ENCODE measurements at regions not wholly inside any gene's neighbourhood (a gene's known extent, or its start where the extent isn't known, plus 50 kb on each side); places are given as distances from the start of the nearest gene placed in this dataset.

- no peaks in the 10 kb centered on the region for H3K27me3 ChIP-seq (ENCODE audit: control insufficient read depth, low read length)
- H3K9me2 ChIP-seq (replicated peaks; ENCODE audit: control insufficient read depth, low read length), result no peaks in the 10 kb centered on the region; the same call in 1 of the 2 replicates
- TF ChIP-seq EZH2phosphoT487 (IDR thresholded peaks at IDR 0.05; ENCODE audit: borderline replicate concordance, low read length) (no peak), CTCF (IDR thresholded peaks at IDR 0.05; ENCODE audit: low read depth, low read length, poor library complexity, severe bottlenecking) (no peak)
- no peaks in the 10 kb centered on the region for H3K36me3 ChIP-seq (ENCODE audit: control insufficient read depth, low read length)
- H3K4me1 ChIP-seq (ENCODE audit: control insufficient read depth, low read length), result no peaks in the 10 kb centered on the region
- no peak overlapping the region for H3K4me3 ChIP-seq (ENCODE audit: low read length)
- H3F3A ChIP-seq (ENCODE audit: control insufficient read depth, insufficient read depth), result no peaks in the 10 kb centered on the region
- no peaks in the 10 kb centered on the region for H4K20me1 ChIP-seq (ENCODE audit: control insufficient read depth, insufficient read depth, low read depth, low read length)
- no peaks in the 10 kb centered on the region for H3K79me2 ChIP-seq (ENCODE audit: control insufficient read depth, low read length)
- H3K9me3 ChIP-seq (ENCODE audit: control insufficient read depth, insufficient read depth, low read length), result no peaks in the 10 kb centered on the region
- H3K27ac ChIP-seq (ENCODE audit: low read depth, low read length), result no peak overlapping the region
- H3K4me2 ChIP-seq (ENCODE audit: low read length), result no peak overlapping the region
Observed at GRCh38 chr15:95911570-95912279, 418.8 kb upstream of the NR2F2 start.

- Histone ChIP-seq H3K4me3 (ENCODE audit: low read length) (no peak overlapping the region), H3K36me3 (ENCODE audit: control insufficient read depth, low read length) (no peaks in the 10 kb centered on the region), H3K79me2 (ENCODE audit: control insufficient read depth, low read length) (no peaks in the 10 kb centered on the region), H3K9me2 (replicated peaks; ENCODE audit: control insufficient read depth, low read length) (no peaks in the 10 kb centered on the region; the same call in 1 of the 2 replicates), H3K9me3 (ENCODE audit: control insufficient read depth, insufficient read depth, low read length) (no peaks in the 10 kb centered on the region), H3K27me3 (ENCODE audit: control insufficient read depth, low read length) (no peaks in the 10 kb centered on the region), H3K4me1 (ENCODE audit: control insufficient read depth, low read length) (no peaks in the 10 kb centered on the region), H3F3A (ENCODE audit: control insufficient read depth, insufficient read depth) (no peaks in the 10 kb centered on the region), H4K20me1 (ENCODE audit: control insufficient read depth, insufficient read depth, low read depth, low read length) (no peaks in the 10 kb centered on the region), H3K27ac (ENCODE audit: low read depth, low read length) (no peak overlapping the region), H3K4me2 (ENCODE audit: low read length) (no peak overlapping the region)
- TF ChIP-seq CTCF (IDR thresholded peaks at IDR 0.05; ENCODE audit: low read depth, low read length, poor library complexity, severe bottlenecking), result no peak
- no peak for TF ChIP-seq EZH2phosphoT487 (IDR thresholded peaks at IDR 0.05; ENCODE audit: borderline replicate concordance, low read length)
Observed at GRCh38 chr15:95912280-95912625, 418.2 kb upstream of the NR2F2 start.

GRCh38 chr15:95912728-95913127 lies 417.8 kb upstream of the NR2F2 start:
- no peaks in the 10 kb centered on the region for H3F3A ChIP-seq (ENCODE audit: control insufficient read depth, insufficient read depth)
- no peaks in the 10 kb centered on the region for H3K79me2 ChIP-seq (ENCODE audit: control insufficient read depth, low read length)
- no peaks in the 10 kb centered on the region for H3K4me1 ChIP-seq (ENCODE audit: control insufficient read depth, low read length)
- no peaks in the 10 kb centered on the region for H3K36me3 ChIP-seq (ENCODE audit: control insufficient read depth, low read length)
- H3K27ac ChIP-seq (ENCODE audit: low read depth, low read length), result no peak overlapping the region
- H3K27me3 ChIP-seq (ENCODE audit: control insufficient read depth, low read length), result no peaks in the 10 kb centered on the region
- TF ChIP-seq CTCF (IDR thresholded peaks at IDR 0.05; ENCODE audit: low read depth, low read length, poor library complexity, severe bottlenecking) (no peak), EZH2phosphoT487 (IDR thresholded peaks at IDR 0.05; ENCODE audit: borderline replicate concordance, low read length) (no peak)
- no peaks in the 10 kb centered on the region; the same call in 1 of the 2 replicates for H3K9me2 ChIP-seq (replicated peaks; ENCODE audit: control insufficient read depth, low read length)
- H4K20me1 ChIP-seq (ENCODE audit: control insufficient read depth, insufficient read depth, low read depth, low read length), result no peaks in the 10 kb centered on the region
- no peak overlapping the region for H3K4me2 ChIP-seq (ENCODE audit: low read length)
- no peak overlapping the region for H3K4me3 ChIP-seq (ENCODE audit: low read length)
- H3K9me3 ChIP-seq (ENCODE audit: control insufficient read depth, insufficient read depth, low read length), result no peaks in the 10 kb centered on the region

Data from DOHH2 (cell line).